ENCODE measurements at regions not wholly inside any gene's neighbourhood (a gene's known extent, or its start where the extent isn't known, plus 50 kb on each side); places are given as distances from the start of the nearest gene placed in this dataset.

DNA sequence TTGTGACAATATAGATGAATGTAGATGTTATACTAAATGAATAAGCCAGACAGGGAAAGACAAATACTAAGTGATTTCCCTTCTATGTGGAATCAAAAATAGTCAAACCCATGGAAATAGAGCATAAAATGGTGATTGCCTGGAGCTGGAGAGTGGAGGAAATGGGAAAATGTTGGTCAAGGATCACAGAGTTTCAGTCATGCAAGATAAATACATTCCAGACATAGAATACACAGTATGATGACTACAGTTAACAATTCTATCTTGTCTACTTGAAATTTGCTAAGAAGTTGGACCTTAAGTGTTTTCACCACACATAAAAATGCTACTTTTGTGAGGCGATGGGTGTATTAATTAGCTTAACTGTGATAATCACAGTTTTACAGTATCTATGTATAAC lies 1182.7 kb downstream of the AACS start:
- TF ChIP-seq CTCF (IDR thresholded peaks at IDR 0.05) (no peak), POLR2A (IDR thresholded peaks at IDR 0.05) (no peak)
